ENCODE measurements at regions not wholly inside any gene's neighbourhood (a gene's known extent, or its start where the extent isn't known, plus 50 kb on each side); places are given as distances from the start of the nearest gene placed in this dataset.
"Not testable (repeated sequence)": the region's sequence is repeated elsewhere in the genome, so short reads cannot be mapped to it uniquely, and the experiment has no call there.

DNA sequence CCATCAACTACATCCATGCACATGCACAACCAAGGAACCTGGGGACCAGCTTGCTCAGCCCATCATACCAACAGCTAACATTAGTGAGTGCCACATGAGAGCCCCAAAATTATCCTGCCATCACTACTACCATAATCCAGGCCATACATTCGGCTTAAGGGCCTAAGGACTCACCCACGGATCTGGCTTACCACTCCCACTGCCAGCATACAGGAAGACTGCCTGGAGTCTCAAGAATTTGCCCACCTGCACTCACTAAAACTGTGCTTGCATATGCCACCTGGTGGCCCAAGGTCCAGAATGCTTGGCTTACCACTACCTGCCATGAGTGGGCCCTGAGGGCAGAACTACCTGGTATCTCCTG lies 1562.9 kb upstream of the PRR20A start:
- TF ChIP-seq CTCF (conservative IDR thresholded peaks at IDR 0.05; ENCODE audit: control insufficient read depth, insufficient read depth, low read depth, low read length), result no peak
- no peak for DNase-seq (ENCODE audit: low read depth)
- no peak overlapping the region for H3K4me3 ChIP-seq (ENCODE audit: control insufficient read depth, low read depth, low read length)

DNA sequence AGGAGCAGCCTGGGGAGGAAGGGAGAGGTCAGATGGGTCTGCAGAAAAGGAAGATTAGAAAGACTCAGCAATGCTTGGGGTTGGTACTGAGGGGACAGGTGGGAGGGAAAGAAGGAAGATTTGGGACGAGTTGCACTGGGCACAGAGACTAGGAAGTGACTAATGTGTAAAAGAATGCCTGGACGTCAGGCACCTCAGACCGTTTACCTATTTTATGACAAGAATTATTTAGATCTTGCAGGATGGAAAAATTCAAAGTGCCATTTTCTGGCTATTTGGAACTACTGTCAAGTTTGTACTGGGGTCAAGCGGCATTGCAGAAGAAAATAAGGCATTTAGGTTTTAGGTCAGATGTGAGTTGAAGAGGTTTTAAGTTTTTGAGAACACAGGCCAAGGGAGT lies 1558.4 kb upstream of the PRR20A start:
- not testable (repeated sequence) for DNase-seq (ENCODE audit: low read depth); H3K4me3 ChIP-seq (ENCODE audit: control insufficient read depth, low read depth, low read length)

GRCh38 chr13:55583953-55584593 lies 1556.6 kb upstream of the PRR20A start:
- no peak for DNase-seq (ENCODE audit: low read depth)
- no peak overlapping the region for H3K4me3 ChIP-seq (ENCODE audit: control insufficient read depth, low read depth, low read length)
- TF ChIP-seq CTCF (conservative IDR thresholded peaks at IDR 0.05; ENCODE audit: control insufficient read depth, insufficient read depth, low read depth, low read length), result no peak

GRCh38 chr13:55602784-55603183 lies 1537.9 kb upstream of the PRR20A start:
- no peak for DNase-seq (ENCODE audit: low read depth)
- TF ChIP-seq CTCF (conservative IDR thresholded peaks at IDR 0.05; ENCODE audit: control insufficient read depth, insufficient read depth, low read depth, low read length), result no peak
- H3K4me3 ChIP-seq (ENCODE audit: control insufficient read depth, low read depth, low read length), result no peak overlapping the region

- DNase-seq (ENCODE audit: low read depth), result no peak
- H3K4me3 ChIP-seq (ENCODE audit: control insufficient read depth, low read depth, low read length), result no peak overlapping the region
- TF ChIP-seq CTCF (conservative IDR thresholded peaks at IDR 0.05; ENCODE audit: control insufficient read depth, insufficient read depth, low read depth, low read length), result no peak
These were observed 1534.6 kb upstream of the PRR20A start for GRCh38 chr13:55606045-55606665.

DNA sequence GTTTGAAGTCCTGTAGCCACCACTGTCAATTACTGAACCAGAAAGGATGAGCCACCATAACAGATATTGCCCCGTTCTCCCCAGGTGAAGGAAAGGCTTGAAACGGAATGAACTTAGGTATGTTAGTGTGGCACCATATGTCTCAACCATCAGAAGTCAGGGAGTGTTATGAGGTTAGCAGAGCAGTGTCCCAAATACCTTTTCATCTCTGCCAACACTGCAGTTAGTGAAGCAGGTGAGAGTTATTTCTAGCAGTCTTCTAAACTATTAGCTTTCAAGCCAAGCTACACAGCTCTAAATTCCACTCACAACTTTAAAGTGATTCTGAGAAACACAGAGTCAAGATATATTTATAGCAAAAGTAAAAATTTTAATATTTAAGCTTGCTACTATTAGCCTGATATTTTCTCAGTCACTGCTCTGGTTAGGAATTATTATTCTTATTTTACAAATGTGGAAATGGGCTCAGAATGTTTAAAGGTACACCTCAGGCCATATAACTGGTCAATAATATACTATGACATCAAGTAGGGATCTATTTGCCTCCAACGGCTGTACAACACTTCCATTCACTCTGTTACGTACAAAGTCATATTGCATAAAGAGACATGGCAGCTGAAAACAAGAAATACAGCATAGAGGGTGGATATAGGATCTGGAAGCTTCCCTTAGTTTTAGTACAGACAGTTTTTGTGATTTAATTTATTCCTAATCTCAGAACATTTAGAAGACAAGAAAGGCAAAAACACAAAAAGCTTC lies 1527.1 kb upstream of the PRR20A start:
- TF ChIP-seq CTCF (conservative IDR thresholded peaks at IDR 0.05; ENCODE audit: control insufficient read depth, insufficient read depth, low read depth, low read length), result no peak
- H3K4me3 ChIP-seq (ENCODE audit: control insufficient read depth, low read depth, low read length), result no peak overlapping the region
- no peak for DNase-seq (ENCODE audit: low read depth)

DNA sequence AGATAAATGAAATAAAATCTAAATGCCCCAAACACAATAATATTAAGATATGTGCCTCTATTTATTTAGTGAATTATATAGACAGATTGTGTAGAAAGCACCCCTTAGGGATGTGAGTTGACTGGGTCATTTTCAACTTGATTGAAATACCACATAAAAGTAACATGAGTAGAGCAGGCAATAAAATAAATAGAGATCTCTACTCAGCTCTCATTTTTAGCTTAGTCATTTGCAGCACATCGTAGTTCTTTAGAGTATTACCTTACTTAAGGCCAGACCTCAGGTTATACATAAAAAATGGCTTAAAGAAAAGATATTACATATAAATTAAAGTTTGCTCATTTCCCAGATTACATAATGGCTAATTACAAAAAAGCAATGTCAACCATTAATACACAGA lies 1525.6 kb upstream of the PRR20A start:
- no peak for TF ChIP-seq CTCF (conservative IDR thresholded peaks at IDR 0.05; ENCODE audit: control insufficient read depth, insufficient read depth, low read depth, low read length)
- H3K4me3 ChIP-seq (ENCODE audit: control insufficient read depth, low read depth, low read length), result no peak overlapping the region
- no peak for DNase-seq (ENCODE audit: low read depth)

Measured in fibroblast of mammary gland (primary cell).